ENCODE measurements at regions not wholly inside any gene's neighbourhood (a gene's known extent, or its start where the extent isn't known, plus 50 kb on each side); places are given as distances from the start of the nearest gene placed in this dataset.
"Not testable (repeated sequence)": the region's sequence is repeated elsewhere in the genome, so short reads cannot be mapped to it uniquely, and the experiment has no call there.

GRCh38 chr12:131279281-131279921 lies 325.7 kb downstream of the ADGRD1 start:
- Histone ChIP-seq H3K27ac (no peak overlapping the region), H3K36me3 (replicated peaks) (no peaks in the 10 kb centered on the region), H3K4me3 (ENCODE audit: low read depth, low read length) (no peak overlapping the region), H3K27me3 (replicated peaks) (no peaks in the 10 kb centered on the region)
- TF ChIP-seq CTCF (IDR thresholded peaks at IDR 0.05; ENCODE audit: low read depth, low read length, missing control alignments): no peak
- in situ Hi-C loops (cut with HindIII; ENCODE audit: low pct_ligation_motif_present, low sequenced_read_pairs): no loop called here
- no peak for DNase-seq

GRCh38 chr12:131280426-131280825 lies 326.7 kb downstream of the ADGRD1 start:
- H3K27ac ChIP-seq: no peak overlapping the region
- no peaks in the 10 kb centered on the region for H3K27me3 ChIP-seq (replicated peaks)
- no peak for DNase-seq
- no peak for TF ChIP-seq CTCF (IDR thresholded peaks at IDR 0.05; ENCODE audit: low read depth, low read length, missing control alignments)
- no peaks in the 10 kb centered on the region for H3K36me3 ChIP-seq (replicated peaks)
- in situ Hi-C loops (cut with HindIII; ENCODE audit: low pct_ligation_motif_present, low sequenced_read_pairs): no loop called here
- no peak overlapping the region for H3K4me3 ChIP-seq (ENCODE audit: low read depth, low read length)

GRCh38 chr12:131281016-131281415 lies 327.3 kb downstream of the ADGRD1 start:
- Histone ChIP-seq H3K27me3 (replicated peaks) (no peaks in the 10 kb centered on the region), H3K36me3 (replicated peaks) (no peaks in the 10 kb centered on the region), H3K4me3 (ENCODE audit: low read depth, low read length) (no peak overlapping the region), H3K27ac (no peak overlapping the region)
- no peak for TF ChIP-seq CTCF (IDR thresholded peaks at IDR 0.05; ENCODE audit: low read depth, low read length, missing control alignments)
- in situ Hi-C loops (cut with HindIII; ENCODE audit: low pct_ligation_motif_present, low sequenced_read_pairs): no loop called here
- DNase-seq: no peak

- H3K4me3 ChIP-seq (ENCODE audit: low read depth, low read length): no peak overlapping the region
- H3K36me3 ChIP-seq (replicated peaks): no peaks in the 10 kb centered on the region
- TF ChIP-seq CTCF (IDR thresholded peaks at IDR 0.05; ENCODE audit: low read depth, low read length, missing control alignments): no peak
- H3K27ac ChIP-seq: no peak overlapping the region
- H3K27me3 ChIP-seq (replicated peaks): no peaks in the 10 kb centered on the region
- no peak for DNase-seq
- in situ Hi-C loops (cut with HindIII; ENCODE audit: low pct_ligation_motif_present, low sequenced_read_pairs): no loop called here
These were observed 328.8 kb downstream of the ADGRD1 start for GRCh38 chr12:131282292-131283080.

- Histone ChIP-seq H3K27me3 (replicated peaks) (no peaks in the 10 kb centered on the region), H3K4me3 (ENCODE audit: low read depth, low read length) (no peak overlapping the region), H3K36me3 (replicated peaks) (no peaks in the 10 kb centered on the region), H3K27ac (no peak overlapping the region)
- TF ChIP-seq CTCF (IDR thresholded peaks at IDR 0.05; ENCODE audit: low read depth, low read length, missing control alignments): no peak
- no peak for DNase-seq
- in situ Hi-C loops (cut with HindIII; ENCODE audit: low pct_ligation_motif_present, low sequenced_read_pairs): no loop called here
These were observed 329.6 kb downstream of the ADGRD1 start for GRCh38 chr12:131283191-131283861.

- H3K27ac ChIP-seq; H3K36me3 ChIP-seq (replicated peaks); H3K4me3 ChIP-seq (ENCODE audit: low read depth, low read length); DNase-seq; H3K27me3 ChIP-seq (replicated peaks); in situ Hi-C loops (cut with HindIII; ENCODE audit: low pct_ligation_motif_present, low sequenced_read_pairs): not testable (repeated sequence)
These were observed 330.4 kb downstream of the ADGRD1 start for GRCh38 chr12:131283862-131284825.

GRCh38 chr12:131284954-131285904 lies 331.5 kb downstream of the ADGRD1 start:
- H3K4me3 ChIP-seq (ENCODE audit: low read depth, low read length); in situ Hi-C loops (cut with HindIII; ENCODE audit: low pct_ligation_motif_present, low sequenced_read_pairs); DNase-seq; H3K27ac ChIP-seq; H3K27me3 ChIP-seq (replicated peaks); H3K36me3 ChIP-seq (replicated peaks): not testable (repeated sequence)

Measured in brain microvascular endothelial cell (primary cell).